HG03354 (cell line): ENCODE measurements at regions not wholly inside any gene's neighbourhood (a gene's known extent, or its start where the extent isn't known, plus 50 kb on each side); places are given as distances from the start of the nearest gene placed in this dataset.
"Not testable (repeated sequence)": the region's sequence is repeated elsewhere in the genome, so short reads cannot be mapped to it uniquely, and the experiment has no call there.

Experiments used
- ATAC-seq: cut with Tn5 transposase; IDR thresholded peaks from one replicate; pipeline ENCODE4 v1.9.1; 2021; ENCODE audit warnings: mild to moderate bottlenecking; ENCODE audit not compliant: unreplicated experiment, poor library complexity, severe bottlenecking

GRCh38 chr14:66228267-66228970 is 257.8 kb upstream of the CCDC196 start:
- no peak for ATAC-seq

- ATAC-seq = no peak
These were observed 254.4 kb upstream of the CCDC196 start for GRCh38 chr14:66231820-66232219.

GRCh38 chr14:66233591-66233990 is 252.6 kb upstream of the CCDC196 start:
- no peak for ATAC-seq

GRCh38 chr14:66234411-66234810 is 251.8 kb upstream of the CCDC196 start:
- no peak for ATAC-seq

GRCh38 chr14:66237741-66238140 is 248.4 kb upstream of the CCDC196 start:
- ATAC-seq = no peak

GRCh38 chr14:66238969-66239368 is 247.2 kb upstream of the CCDC196 start:
- no peak for ATAC-seq

- no peak for ATAC-seq
These were observed 246.6 kb upstream of the CCDC196 start for GRCh38 chr14:66239589-66239988.

- no peak for ATAC-seq
These were observed 246.1 kb upstream of the CCDC196 start for GRCh38 chr14:66240105-66240504.

GRCh38 chr14:66242001-66242400 is 244.2 kb upstream of the CCDC196 start:
- no peak for ATAC-seq

- ATAC-seq = no peak
These were observed 241.3 kb upstream of the CCDC196 start for GRCh38 chr14:66244834-66245233.

GRCh38 chr14:66247662-66248193 is 238.4 kb upstream of the CCDC196 start:
- ATAC-seq = no peak

GRCh38 chr14:66248256-66248655 is 237.9 kb upstream of the CCDC196 start:
- no peak for ATAC-seq

GRCh38 chr14:66249544-66249943 is 236.6 kb upstream of the CCDC196 start:
- ATAC-seq = no peak

- ATAC-seq = no peak
These were observed 232.1 kb upstream of the CCDC196 start for GRCh38 chr14:66254038-66254437.

- no peak for ATAC-seq
These were observed 217.3 kb upstream of the CCDC196 start for GRCh38 chr14:66268802-66269334.

- no peak for ATAC-seq
These were observed 213.9 kb upstream of the CCDC196 start for GRCh38 chr14:66272221-66272620.

- no peak for ATAC-seq
These were observed 212.8 kb upstream of the CCDC196 start for GRCh38 chr14:66273261-66273832.

- not testable (repeated sequence) for ATAC-seq
These were observed 207.8 kb upstream of the CCDC196 start for GRCh38 chr14:66278418-66278817.

GRCh38 chr14:66281036-66281776 is 205.0 kb upstream of the CCDC196 start:
- no peak for ATAC-seq

GRCh38 chr14:66284346-66284745 is 201.8 kb upstream of the CCDC196 start:
- ATAC-seq = no peak
